ENCODE measurements at regions not wholly inside any gene's neighbourhood (a gene's known extent, or its start where the extent isn't known, plus 50 kb on each side); places are given as distances from the start of the nearest gene placed in this dataset.
A peak's percentile ranks its signal among the peaks of the same experiment; 100 is the strongest.

GRCh38 chr12:53844994-53845844, 93.4 kb upstream of the HOXC13 start:
- TF ChIP-seq, protein P1, sequence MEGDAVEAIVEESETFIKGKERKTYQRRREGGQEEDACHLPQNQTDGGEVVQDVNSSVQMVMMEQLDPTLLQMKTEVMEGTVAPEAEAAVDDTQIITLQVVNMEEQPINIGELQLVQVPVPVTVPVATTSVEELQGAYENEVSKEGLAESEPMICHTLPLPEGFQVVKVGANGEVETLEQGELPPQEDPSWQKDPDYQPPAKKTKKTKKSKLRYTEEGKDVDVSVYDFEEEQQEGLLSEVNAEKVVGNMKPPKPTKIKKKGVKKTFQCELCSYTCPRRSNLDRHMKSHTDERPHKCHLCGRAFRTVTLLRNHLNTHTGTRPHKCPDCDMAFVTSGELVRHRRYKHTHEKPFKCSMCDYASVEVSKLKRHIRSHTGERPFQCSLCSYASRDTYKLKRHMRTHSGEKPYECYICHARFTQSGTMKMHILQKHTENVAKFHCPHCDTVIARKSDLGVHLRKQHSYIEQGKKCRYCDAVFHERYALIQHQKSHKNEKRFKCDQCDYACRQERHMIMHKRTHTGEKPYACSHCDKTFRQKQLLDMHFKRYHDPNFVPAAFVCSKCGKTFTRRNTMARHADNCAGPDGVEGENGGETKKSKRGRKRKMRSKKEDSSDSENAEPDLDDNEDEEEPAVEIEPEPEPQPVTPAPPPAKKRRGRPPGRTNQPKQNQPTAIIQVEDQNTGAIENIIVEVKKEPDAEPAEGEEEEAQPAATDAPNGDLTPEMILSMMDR (IDR thresholded peaks at IDR 0.05; ENCODE audit: insufficient read depth, low read depth, low read length, missing control alignments) = no peak
- peak; percentile 94 for DNase-seq (ENCODE audit: low read depth)

GRCh38 chr12:53845932-53846331, 92.7 kb upstream of the HOXC13 start:
- H3K4me3 ChIP-seq (ENCODE audit: low read length) = no peak overlapping the region
- TF ChIP-seq, protein P1 (IDR thresholded peaks at IDR 0.05; ENCODE audit: insufficient read depth, low read depth, low read length, missing control alignments) = no peak
- no peak for DNase-seq (ENCODE audit: low read depth)

More at GRCh38 chr12:53844994-53845844, 93.4 kb upstream of the HOXC13 start:
- H3K4me3 ChIP-seq (ENCODE audit: low read length) = no peak overlapping the region

- H3K4me3 ChIP-seq (ENCODE audit: low read length) = no peak overlapping the region
- no peak for DNase-seq (ENCODE audit: low read depth)
- TF ChIP-seq, protein P1 (IDR thresholded peaks at IDR 0.05; ENCODE audit: insufficient read depth, low read depth, low read length, missing control alignments) = no peak
Measured at GRCh38 chr12:53849113-53849512, 89.5 kb upstream of the HOXC13 start.

GRCh38 chr12:53849656-53850055, 89.0 kb upstream of the HOXC13 start:
- H3K4me3 ChIP-seq (ENCODE audit: low read length) = no peak overlapping the region
- TF ChIP-seq, protein P1 (IDR thresholded peaks at IDR 0.05; ENCODE audit: insufficient read depth, low read depth, low read length, missing control alignments) = no peak
- DNase-seq (ENCODE audit: low read depth) = no peak

GRCh38 chr12:53852061-53852460, 86.6 kb upstream of the HOXC13 start:
- TF ChIP-seq, protein P1 (IDR thresholded peaks at IDR 0.05; ENCODE audit: insufficient read depth, low read depth, low read length, missing control alignments) = no peak
- H3K4me3 ChIP-seq (ENCODE audit: low read length) = no peak overlapping the region
- DNase-seq (ENCODE audit: low read depth) = no peak

- DNase-seq (ENCODE audit: low read depth) = no peak
- no peak overlapping the region for H3K4me3 ChIP-seq (ENCODE audit: low read length)
- TF ChIP-seq, protein P1 (IDR thresholded peaks at IDR 0.05; ENCODE audit: insufficient read depth, low read depth, low read length, missing control alignments) = no peak
Measured at GRCh38 chr12:53852992-53853391, 85.6 kb upstream of the HOXC13 start.

Data from epithelial cell of esophagus (primary cell).